Skin of body (tissue), 1 donor: ENCODE measurements at regions not wholly inside any gene's neighbourhood (a gene's known extent, or its start where the extent isn't known, plus 50 kb on each side); places are given as distances from the start of the nearest gene placed in this dataset.
"Not testable (repeated sequence)": the region's sequence is repeated elsewhere in the genome, so short reads cannot be mapped to it uniquely, and the experiment has no call there.

Experiments used
- DNase-seq: peaks from one replicate; lab custom pipeline; 2025; lab: John Stamatoyannopoulos, UW

GRCh38 chr13:73306688-73307087 lies 247.9 kb downstream of the KLF5 start:
- no peak for DNase-seq

- DNase-seq = no peak
Measured at GRCh38 chr13:73304442-73304841, 245.6 kb downstream of the KLF5 start.

- DNase-seq = no peak
Measured at GRCh38 chr13:73303851-73304250, 245.0 kb downstream of the KLF5 start.

- not testable (repeated sequence) for DNase-seq
Measured at GRCh38 chr13:73301622-73302021, 242.8 kb downstream of the KLF5 start.

- no peak for DNase-seq
Measured at GRCh38 chr13:73300718-73301425, 242.1 kb downstream of the KLF5 start.

GRCh38 chr13:73299787-73300186 lies 241.0 kb downstream of the KLF5 start:
- no peak for DNase-seq

- DNase-seq = no peak
Measured at GRCh38 chr13:73293913-73294523, 235.2 kb downstream of the KLF5 start.

GRCh38 chr13:73292127-73292526 lies 233.3 kb downstream of the KLF5 start:
- DNase-seq = no peak

- no peak for DNase-seq
Measured at GRCh38 chr13:73290844-73291243, 232.0 kb downstream of the KLF5 start.

GRCh38 chr13:73288596-73288995 lies 229.8 kb downstream of the KLF5 start:
- DNase-seq = no peak

- DNase-seq = no peak
Measured at GRCh38 chr13:73287831-73288230, 229.0 kb downstream of the KLF5 start.

GRCh38 chr13:73286942-73287620 lies 228.3 kb downstream of the KLF5 start:
- DNase-seq = no peak

GRCh38 chr13:73286177-73286576 lies 227.4 kb downstream of the KLF5 start:
- DNase-seq = no peak

GRCh38 chr13:73284081-73284874 lies 225.5 kb downstream of the KLF5 start:
- no peak for DNase-seq

- no peak for DNase-seq
Measured at GRCh38 chr13:73283636-73284035, 224.8 kb downstream of the KLF5 start.

- no peak for DNase-seq
Measured at GRCh38 chr13:73281746-73282145, 222.9 kb downstream of the KLF5 start.

- no peak for DNase-seq
Measured at GRCh38 chr13:73278186-73278585, 219.4 kb downstream of the KLF5 start.

- DNase-seq = no peak
Measured at GRCh38 chr13:73275163-73275562, 216.4 kb downstream of the KLF5 start.

- DNase-seq = no peak
Measured at GRCh38 chr13:73274147-73274546, 215.3 kb downstream of the KLF5 start.

- no peak for DNase-seq
Measured at GRCh38 chr13:73273745-73274144, 214.9 kb downstream of the KLF5 start.

GRCh38 chr13:73273276-73273675 lies 214.5 kb downstream of the KLF5 start:
- DNase-seq = no peak

GRCh38 chr13:73272831-73273230 lies 214.0 kb downstream of the KLF5 start:
- DNase-seq = no peak
